ENCODE measurements at regions not wholly inside any gene's neighbourhood (a gene's known extent, or its start where the extent isn't known, plus 50 kb on each side); places are given as distances from the start of the nearest gene placed in this dataset.

GRCh38 chr2:43021791-43022509 lies 204.5 kb downstream of the ZFP36L2 start:
- peak; percentile 17 for TF ChIP-seq CTCF (IDR thresholded peaks at IDR 0.05)
- peaks cover 48% of the 10 kb centered on the region for H3K4me1 Mint-ChIP-seq
- no peak for DNase-seq
- H3K36me3 Mint-ChIP-seq (ENCODE audit: low read depth): peaks cover 15% of the 10 kb centered on the region
- H3K4me3 Mint-ChIP-seq: no peak overlapping the region
- H3K27ac Mint-ChIP-seq: no peak overlapping the region
- H3K27me3 Mint-ChIP-seq (ENCODE audit: low read depth, poor library complexity): peaks cover 12% of the 10 kb centered on the region
- peaks cover 34% of the 10 kb centered on the region for H3K9me3 Mint-ChIP-seq

GRCh38 chr2:43020990-43021669 lies 205.3 kb downstream of the ZFP36L2 start:
- Mint-ChIP-seq H3K27ac (no peak overlapping the region), H3K4me1 (peaks cover 44% of the 10 kb centered on the region), H3K27me3 (ENCODE audit: low read depth, poor library complexity) (peaks cover 12% of the 10 kb centered on the region), H3K9me3 (peaks cover 34% of the 10 kb centered on the region), H3K4me3 (no peak overlapping the region), H3K36me3 (ENCODE audit: low read depth) (peaks cover 15% of the 10 kb centered on the region)
- no peak for DNase-seq
- TF ChIP-seq CTCF (IDR thresholded peaks at IDR 0.05): no peak

GRCh38 chr2:43020296-43020695 lies 206.1 kb downstream of the ZFP36L2 start:
- H3K4me3 Mint-ChIP-seq: no peak overlapping the region
- peaks cover 15% of the 10 kb centered on the region for H3K36me3 Mint-ChIP-seq (ENCODE audit: low read depth)
- TF ChIP-seq CTCF (IDR thresholded peaks at IDR 0.05): no peak
- peaks cover 34% of the 10 kb centered on the region for H3K9me3 Mint-ChIP-seq
- no peak for DNase-seq
- H3K27me3 Mint-ChIP-seq (ENCODE audit: low read depth, poor library complexity): peaks cover 12% of the 10 kb centered on the region
- H3K4me1 Mint-ChIP-seq: peaks cover 39% of the 10 kb centered on the region
- no peak overlapping the region for H3K27ac Mint-ChIP-seq

- Mint-ChIP-seq H3K36me3 (ENCODE audit: low read depth) (peaks cover 15% of the 10 kb centered on the region), H3K9me3 (peaks cover 34% of the 10 kb centered on the region), H3K27me3 (ENCODE audit: low read depth, poor library complexity) (peaks cover 12% of the 10 kb centered on the region), H3K4me1 (peaks cover 33% of the 10 kb centered on the region), H3K27ac (no peak overlapping the region), H3K4me3 (no peak overlapping the region)
- no peak for DNase-seq
- no peak for TF ChIP-seq CTCF (IDR thresholded peaks at IDR 0.05)
Observed at GRCh38 chr2:43019536-43020183, 206.7 kb downstream of the ZFP36L2 start.

GRCh38 chr2:43019025-43019367 lies 207.4 kb downstream of the ZFP36L2 start:
- H3K4me1 Mint-ChIP-seq: peaks cover 26% of the 10 kb centered on the region
- H3K4me3 Mint-ChIP-seq: no peak overlapping the region
- DNase-seq: no peak
- peaks cover 15% of the 10 kb centered on the region for H3K36me3 Mint-ChIP-seq (ENCODE audit: low read depth)
- no peak for TF ChIP-seq CTCF (IDR thresholded peaks at IDR 0.05)
- no peak overlapping the region for H3K27ac Mint-ChIP-seq
- H3K27me3 Mint-ChIP-seq (ENCODE audit: low read depth, poor library complexity): peaks cover 12% of the 10 kb centered on the region
- H3K9me3 Mint-ChIP-seq: peaks cover 34% of the 10 kb centered on the region

Data from nephron progenitor cell (in vitro differentiated cells).